GM23338 (cell line): ENCODE measurements at regions not wholly inside any gene's neighbourhood (a gene's known extent, or its start where the extent isn't known, plus 50 kb on each side); places are given as distances from the start of the nearest gene placed in this dataset.

Experiments used
- ATAC-seq: fragments of 200-7000 bp; cut with Tn5 transposase; 3 replicates; pipeline ENCODE4 v1.9.1; 2020
- DNase-seq: peaks from one replicate; pipeline ENCODE4 v3.0.0-alpha.2; 2015; ENCODE audit warnings: low spot score
- H2AFZ ChIP-seq: fragments of 200-600 bp; sonication (generic); 2 replicates; pipeline ENCODE4 v1.8.0; 2016; ENCODE audit warnings: antibody characterized with exemption, mild to moderate bottlenecking, moderate library complexity
- H3F3A ChIP-seq: fragments of 200-600 bp; sonication (generic); replicated peaks from 2 replicates; pipeline ENCODE4 v1.8.0; 2017; ENCODE audit warnings: antibody characterized with exemption, mixed run types, low read depth
- H3K27ac ChIP-seq: fragments of 200-600 bp; sonication (generic); 2 replicates; pipeline ENCODE4 v1.6.1; 2016; ENCODE audit warnings: low read depth
- H3K27me3 ChIP-seq: fragments of 200-600 bp; sonication (generic); 2 replicates; pipeline ENCODE4 v1.8.0; 2016; ENCODE audit warnings: mild to moderate bottlenecking, mixed run types, moderate library complexity; ENCODE audit not compliant: insufficient read depth
- H3K36me3 ChIP-seq: fragments of 200-600 bp; sonication (generic); 2 replicates; pipeline ENCODE4 v1.8.0; 2016; ENCODE audit warnings: mild to moderate bottlenecking; ENCODE audit not compliant: insufficient read depth
- H3K4me1 ChIP-seq: fragments of 200-600 bp; sonication (generic); 2 replicates; pipeline ENCODE4 v1.8.0; 2016; ENCODE audit warnings: mild to moderate bottlenecking, moderate library complexity; ENCODE audit not compliant: insufficient read depth
- H3K4me2 ChIP-seq: fragments of 200-600 bp; sonication (generic); 2 replicates; pipeline ENCODE4 v1.7.1; 2017; ENCODE audit warnings: mixed run types
- H3K4me3 ChIP-seq: fragments of 200-600 bp; sonication (generic); 2 replicates; pipeline ENCODE4 v1.6.1; 2016; ENCODE audit warnings: mixed run types
- H3K79me2 ChIP-seq: fragments of 200-600 bp; sonication (generic); replicated peaks from 2 replicates; pipeline ENCODE4 v1.8.0; 2017; ENCODE audit warnings: mild to moderate bottlenecking; ENCODE audit not compliant: insufficient read depth
- H3K9me2 ChIP-seq: fragments of 200-600 bp; sonication (generic); 2 replicates; pipeline ENCODE4 v1.8.0; 2017; ENCODE audit not compliant: insufficient read depth
- H4K20me1 ChIP-seq: fragments of 200-600 bp; sonication (generic); replicated peaks from 2 replicates; pipeline ENCODE4 v1.8.0; 2017; ENCODE audit warnings: mild to moderate bottlenecking; ENCODE audit not compliant: insufficient read depth
- H3K27ac Mint-ChIP-seq: 2 replicates; pipeline ENCODE4 v1.8.0; 2020; ENCODE audit warnings: inconsistent platforms, mild to moderate bottlenecking, moderate library complexity, mixed read lengths
- H3K27me3 Mint-ChIP-seq: 3 replicates; pipeline ENCODE4 v1.8.0; 2022; ENCODE audit warnings: low read depth, mild to moderate bottlenecking, moderate library complexity, mixed read lengths, inconsistent platforms; ENCODE audit not compliant: insufficient read depth, poor library complexity
- H3K36me3 Mint-ChIP-seq: 3 replicates; pipeline ENCODE4 v1.8.0; 2021; ENCODE audit warnings: low read depth, mild to moderate bottlenecking, inconsistent platforms, moderate library complexity, mixed read lengths
- H3K4me1 Mint-ChIP-seq: 3 replicates; pipeline ENCODE4 v1.8.0; 2020; ENCODE audit warnings: mild to moderate bottlenecking, inconsistent platforms, mixed read lengths
- H3K4me3 Mint-ChIP-seq: 3 replicates; pipeline ENCODE4 v1.8.0; 2021; ENCODE audit warnings: moderate library complexity, mild to moderate bottlenecking, inconsistent platforms, mixed read lengths
- H3K9me3 Mint-ChIP-seq: 3 replicates; pipeline ENCODE4 v1.8.0; 2020; ENCODE audit warnings: moderate library complexity, mild to moderate bottlenecking, inconsistent platforms, mixed read lengths
- CREB1 ChIP-seq: fragments of 250-450 bp; sonication (Bioruptor Pico); IDR thresholded peaks from 2 replicates; pipeline ENCODE4 v1.5.0; 2020; ENCODE audit warnings: low read depth, mild to moderate bottlenecking, moderate library complexity
- CTCF ChIP-seq, 2 experiments: fragments of 200-600 bp in 1 of 2; sonication (generic) in 1 of 2; conservative IDR thresholded peaks; 2 replicates each; pipeline versions ENCODE4 v1.5.1 to v1.6.1; 2016 to 2017; ENCODE audit warnings: antibody characterized with exemption in 2 of 2, low read depth in 2 of 2, mild to moderate bottlenecking in 2 of 2, moderate library complexity in 1 of 2
- ETS1 ChIP-seq: IDR thresholded peaks from 2 replicates; pipeline ENCODE4 v1.6.1; 2016; ENCODE audit warnings: antibody characterized with exemption
- EZH2 ChIP-seq: fragments of 200-600 bp; sonication (generic); IDR thresholded peaks from one replicate; pipeline ENCODE4 v1.8.0; 2017; ENCODE audit warnings: antibody characterized with exemption, mild to moderate bottlenecking, low read depth; ENCODE audit not compliant: unreplicated experiment
- EZH2phosphoT487 ChIP-seq: fragments of 200-600 bp; sonication (generic); IDR thresholded peaks from one replicate; pipeline ENCODE4 v1.8.1; 2018; ENCODE audit warnings: antibody characterized with exemption; ENCODE audit not compliant: unreplicated experiment
- JUNB ChIP-seq: IDR thresholded peaks from one replicate; pipeline ENCODE4 v1.6.1; 2016; ENCODE audit warnings: antibody characterized with exemption; ENCODE audit not compliant: unreplicated experiment
- NANOG ChIP-seq: IDR thresholded peaks from 2 replicates; pipeline ENCODE4 v1.6.1; 2016; ENCODE audit warnings: antibody characterized with exemption, borderline replicate concordance
- POLR2AphosphoS5 ChIP-seq: IDR thresholded peaks from 2 replicates; pipeline ENCODE4 v1.6.1; 2016; ENCODE audit warnings: antibody characterized with exemption, low read depth
- REST ChIP-seq: IDR thresholded peaks from one replicate; pipeline ENCODE4 v1.6.1; 2018; ENCODE audit warnings: antibody characterized with exemption; ENCODE audit not compliant: unreplicated experiment
- STAT1 ChIP-seq: IDR thresholded peaks from one replicate; pipeline ENCODE4 v1.6.1; 2016; ENCODE audit warnings: antibody characterized with exemption; ENCODE audit not compliant: unreplicated experiment
- ZNF114 ChIP-seq: fragments of 250-450 bp; sonication (Bioruptor Pico); IDR thresholded peaks from 2 replicates; pipeline ENCODE4 v1.5.0; 2020; ENCODE audit warnings: mild to moderate bottlenecking, moderate library complexity
- ZNF331 ChIP-seq: fragments of 250-450 bp; sonication (Bioruptor Pico); IDR thresholded peaks from 2 replicates; pipeline ENCODE4 v1.5.0; 2020; ENCODE audit warnings: low read depth, mild to moderate bottlenecking, moderate library complexity
- ZNF462 ChIP-seq: fragments of 250-450 bp; sonication (Bioruptor Pico); IDR thresholded peaks from 2 replicates; pipeline ENCODE4 v1.5.0; 2020; ENCODE audit warnings: mild to moderate bottlenecking, moderate library complexity

GRCh38 chr11:37788141-37788877 lies 1190.3 kb upstream of the RAG2 start:
- Histone ChIP-seq H3K4me2 (no peak overlapping the region), H2AFZ (no peak overlapping the region), H3K27ac (no peak overlapping the region), H3K36me3 (peaks cover 6% of the 10 kb centered on the region; the same call in 1 of the 2 replicates), H3K4me1 (no peaks in the 10 kb centered on the region), H3K9me2 (no peaks in the 10 kb centered on the region), H3K4me3 (no peak overlapping the region), H3K27me3 (no peaks in the 10 kb centered on the region), H3F3A (no peaks in the 10 kb centered on the region), H3K79me2 (no peaks in the 10 kb centered on the region), H4K20me1 (no peaks in the 10 kb centered on the region)
- TF ChIP-seq ZNF114 (no peak), STAT1 (no peak), EZH2phosphoT487 (no peak), ETS1 (no peak), EZH2 (no peak), CREB1 (CRISPR knock-in tag) (no peak), ZNF331 (CRISPR knock-in tag) (no peak), ZNF462 (no peak), CTCF (conservative IDR thresholded peaks at IDR 0.05; ENCODE audit: low read depth in 2 of 2) (no peak), JUNB (no peak), NANOG (no peak), POLR2AphosphoS5 (no peak), REST (no peak)
- peak overlapping the region; percentile 46; the same call in 1 of the 2 replicates for H3K27ac Mint-ChIP-seq
- no peak overlapping the region for H3K4me3 Mint-ChIP-seq
- peaks cover 4% of the 10 kb centered on the region; the same call in 2 of the 3 replicates for H3K4me1 Mint-ChIP-seq
- H3K9me3 Mint-ChIP-seq, result peaks cover 19% of the 10 kb centered on the region
- no peaks in the 10 kb centered on the region for H3K27me3 Mint-ChIP-seq
- ATAC-seq (no peak), DNase-seq (no peak)
- H3K36me3 Mint-ChIP-seq, result peaks cover 13% of the 10 kb centered on the region; the same call in 1 of the 3 replicates
